H1 (cell line): ENCODE measurements at regions not wholly inside any gene's neighbourhood (a gene's known extent, or its start where the extent isn't known, plus 50 kb on each side); places are given as distances from the start of the nearest gene placed in this dataset.

Experiments used
- CTCF ChIA-PET: fragments of 300-600 bp; sonication (Branson Sonifier 250); formaldehyde crosslinking; loops from one replicate; lab custom pipeline; 2021; ENCODE audit not compliant: partially characterized antibody; lab: Charles Lee
- POLR2A ChIA-PET: fragments of 300-600 bp; sonication (Branson Sonifier 250); formaldehyde crosslinking; loops from one replicate; lab custom pipeline; 2021; ENCODE audit warnings: inconsistent platforms; ENCODE audit not compliant: partially characterized antibody; lab: Charles Lee
- DNase-seq, 2 experiments: peaks; one replicate each; pipeline versions ENCODE4 v3.0.0 to v3.0.0-alpha.2; 2010 to 2022; ENCODE audit warnings: low spot score in 2 of 2, low read depth in 1 of 2, mixed read lengths in 1 of 2
- FAIRE-seq: peaks from 2 replicates; lab custom pipeline; 2011; peaks lifted over from hg19 to GRCh38; lab: Jason Lieb, UNC
- H2AFZ ChIP-seq: 2 replicates; pipeline ENCODE4 v1.8.1; 2012; ENCODE audit warnings: low read length, inconsistent platforms
- H2AK5ac ChIP-seq: 2 replicates; pipeline ENCODE4 v1.6.1; 2013; ENCODE audit warnings: low read depth, low read length
- H2BK120ac ChIP-seq: replicated peaks from 2 replicates; pipeline ENCODE3; 2013; ENCODE audit warnings: low read depth, low read length, inconsistent platforms
- H2BK12ac ChIP-seq: 2 replicates; pipeline ENCODE4 v1.6.1; 2013; ENCODE audit warnings: low read depth, low read length
- H2BK15ac ChIP-seq: 2 replicates; pipeline ENCODE4 v1.6.1; 2013; ENCODE audit warnings: low read length
- H2BK20ac ChIP-seq: 2 replicates; pipeline ENCODE4 v1.6.1; 2013; ENCODE audit warnings: low read length
- H2BK5ac ChIP-seq: 2 replicates; pipeline ENCODE4 v1.6.1; 2013; ENCODE audit warnings: low read depth, low read length
- H3K14ac ChIP-seq: 2 replicates; pipeline ENCODE4 v1.6.1; 2013; ENCODE audit warnings: inconsistent platforms; ENCODE audit not compliant: insufficient read length
- H3K18ac ChIP-seq: 2 replicates; pipeline ENCODE4 v1.6.1; 2013; ENCODE audit warnings: low read length; ENCODE audit errors: extremely low read depth
- H3K23ac ChIP-seq: 2 replicates; pipeline ENCODE4 v1.6.1; 2013; ENCODE audit warnings: inconsistent platforms; ENCODE audit not compliant: insufficient read length
- H3K23me2 ChIP-seq: 2 replicates; pipeline ENCODE4 v1.6.1; 2013; ENCODE audit warnings: low read depth, low read length
- H3K27ac ChIP-seq: 2 replicates; pipeline ENCODE4 v1.6.1; 2011; ENCODE audit warnings: low read depth, low read length, inconsistent platforms
- H3K27me3 ChIP-seq, 4 experiments: replicated peaks in 1 of 4; 1 replicate in 1 of 4; 2 replicates in 3 of 4; pipeline versions ENCODE4 v1.6.1 to v1.8.1; 2011 to 2013; ENCODE audit warnings: low read length in 3 of 4, mild to moderate bottlenecking in 3 of 4, inconsistent platforms in 2 of 4, mixed read lengths in 2 of 4, moderate library complexity in 1 of 4; ENCODE audit not compliant: control insufficient read depth in 3 of 4, insufficient read depth in 3 of 4; ENCODE audit errors: extremely low read depth in 1 of 4
- H3K36me3 ChIP-seq, 4 experiments: 2 replicates each; pipeline versions ENCODE4 v1.6.1 to v1.8.1; 2011 to 2013; ENCODE audit warnings: mild to moderate bottlenecking in 4 of 4, low read length in 3 of 4, moderate library complexity in 2 of 4, control low read depth in 1 of 4, inconsistent platforms in 1 of 4; ENCODE audit not compliant: insufficient read depth in 4 of 4, control insufficient read depth in 2 of 4
- H3K4ac ChIP-seq: replicated peaks from 2 replicates; pipeline ENCODE3; 2013; ENCODE audit warnings: low read length, low read depth, mixed read lengths, inconsistent platforms; ENCODE audit not compliant: insufficient read length
- H3K4me1 ChIP-seq, 4 experiments: replicated peaks in 1 of 4; 1 replicate in 1 of 4; 2 replicates in 3 of 4; pipeline versions ENCODE4 v1.6.1 to v1.8.1; 2011 to 2013; ENCODE audit warnings: low read length in 3 of 4, inconsistent platforms in 2 of 4, mixed read lengths in 1 of 4; ENCODE audit not compliant: insufficient read depth in 4 of 4, control insufficient read depth in 3 of 4
- H3K4me2 ChIP-seq, 2 experiments: 2 replicates each; pipeline versions ENCODE4 v1.6.1 to v1.8.1; 2011 to 2013; ENCODE audit warnings: low read depth in 2 of 2, low read length in 2 of 2, control low read depth in 1 of 2, inconsistent platforms in 1 of 2, mild to moderate bottlenecking in 1 of 2; ENCODE audit not compliant: insufficient read depth in 1 of 2
- H3K4me3 ChIP-seq, 4 experiments: fragments of 200-600, 300-600 bp in 1 of 4; sonication (generic), shearing (Covaris generic), sonication (Bioruptor Twin) in 1 of 4; 2 replicates each; pipeline versions ENCODE4 v1.5.1 to v1.8.1; 2011 to 2016; ENCODE audit warnings: low read length in 4 of 4, low read depth in 3 of 4, control low read depth in 2 of 4, inconsistent platforms in 2 of 4, mild to moderate bottlenecking in 2 of 4, mixed read lengths in 1 of 4, moderate library complexity in 1 of 4; ENCODE audit not compliant: insufficient read depth in 2 of 4; ENCODE audit errors: extremely low read depth in 1 of 4
- H3K56ac ChIP-seq: replicated peaks from 2 replicates; pipeline ENCODE3; 2013; ENCODE audit warnings: low read depth, mild to moderate bottlenecking, mixed read lengths, low read length, inconsistent platforms; ENCODE audit not compliant: insufficient read length
- H3K79me1 ChIP-seq: 2 replicates; pipeline ENCODE4 v1.6.1; 2013; ENCODE audit warnings: low read depth, low read length, control low read depth
- H3K79me2 ChIP-seq, 2 experiments: 2 replicates each; pipeline versions ENCODE4 v1.6.1 to v1.8.1; 2012 to 2013; ENCODE audit warnings: low read length in 2 of 2, mild to moderate bottlenecking in 2 of 2, inconsistent platforms in 1 of 2; ENCODE audit not compliant: insufficient read depth in 2 of 2, control insufficient read depth in 1 of 2
- H3K9ac ChIP-seq, 4 experiments: replicated peaks in 1 of 4; 1 replicate in 1 of 4; 2 replicates in 3 of 4; pipeline versions ENCODE4 v1.6.1 to v1.8.1; 2011 to 2013; ENCODE audit warnings: low read depth in 3 of 4, low read length in 3 of 4, control low read depth in 2 of 4, mild to moderate bottlenecking in 2 of 4, moderate library complexity in 2 of 4, inconsistent platforms in 1 of 4; ENCODE audit errors: extremely low read depth in 1 of 4
- H3K9me3 ChIP-seq, 2 experiments: 2 replicates each; pipeline versions ENCODE4 v1.6.1 to v1.8.1; 2012 to 2013; ENCODE audit warnings: mild to moderate bottlenecking in 2 of 2, moderate library complexity in 2 of 2, control low read depth in 1 of 2, inconsistent platforms in 1 of 2, low read depth in 1 of 2, low read length in 1 of 2, mixed read lengths in 1 of 2; ENCODE audit not compliant: insufficient read depth in 2 of 2
- H4K20me1 ChIP-seq, 2 experiments: replicated peaks in 1 of 2; 2 replicates each; pipeline versions ENCODE3 to v1.8.1; 2011 to 2013; ENCODE audit warnings: inconsistent platforms in 2 of 2, low read length in 2 of 2, mild to moderate bottlenecking in 1 of 2; ENCODE audit not compliant: insufficient read depth in 2 of 2, control insufficient read depth in 1 of 2
- H4K5ac ChIP-seq: 2 replicates; pipeline ENCODE4 v1.6.1; 2013; ENCODE audit warnings: low read length, low read depth, mixed read lengths, inconsistent platforms; ENCODE audit not compliant: insufficient read length
- H4K8ac ChIP-seq: 2 replicates; pipeline ENCODE4 v1.8.0; 2013; ENCODE audit warnings: mild to moderate bottlenecking, moderate library complexity, low read length, inconsistent platforms; ENCODE audit not compliant: insufficient read depth; ENCODE audit errors: extremely low read depth
- H4K91ac ChIP-seq: replicated peaks from 2 replicates; pipeline ENCODE3; 2013; ENCODE audit warnings: low read length, mixed read lengths, inconsistent platforms; ENCODE audit not compliant: insufficient read length
- BACH1 ChIP-seq: IDR thresholded peaks from 2 replicates; pipeline ENCODE4 v1.6.1; 2012; ENCODE audit warnings: low read length, improper control_type of control experiment
- CHD2 ChIP-seq: IDR thresholded peaks from 2 replicates; pipeline ENCODE4 v1.6.1; 2012; ENCODE audit warnings: low read length, improper control_type of control experiment
- GTF2F1 ChIP-seq: IDR thresholded peaks from 2 replicates; pipeline ENCODE4 v1.6.1; 2012; ENCODE audit warnings: low read depth, low read length, improper control_type of control experiment, borderline replicate concordance
- JUN ChIP-seq: IDR thresholded peaks from 2 replicates; pipeline ENCODE4 v1.6.1; 2011; ENCODE audit warnings: low read depth, mild to moderate bottlenecking, improper control_type of control experiment, low read length
- MAFK ChIP-seq: IDR thresholded peaks from 2 replicates; pipeline ENCODE4 v1.6.1; 2012; ENCODE audit warnings: low read depth, mild to moderate bottlenecking, improper control_type of control experiment, low read length
- PHF8 ChIP-seq: fragments of 200-600 bp; sonication (generic); conservative IDR thresholded peaks from 2 replicates; pipeline ENCODE4 v1.7.1; 2012; ENCODE audit warnings: low read depth, mild to moderate bottlenecking, inconsistent platforms, low read length, moderate library complexity
- RXRA ChIP-seq: IDR thresholded peaks from 2 replicates; pipeline ENCODE4 v1.6.1; 2011; ENCODE audit warnings: low read depth, mild to moderate bottlenecking, low read length, moderate library complexity; ENCODE audit not compliant: insufficient read depth
- SP4 ChIP-seq: IDR thresholded peaks from 2 replicates; pipeline ENCODE4 v1.6.1; 2012; ENCODE audit warnings: low read length, inconsistent platforms
- YY1 ChIP-seq: IDR thresholded peaks from 2 replicates; pipeline ENCODE4 v1.6.1; 2011; ENCODE audit warnings: low read depth, mild to moderate bottlenecking, low read length

- H3K9me3 ChIP-seq: no peaks in the 10 kb centered on the region
- no peak overlapping the region for H2BK15ac ChIP-seq
- no peak overlapping the region for H2AK5ac ChIP-seq
- no peak overlapping the region for H3K4me3 ChIP-seq
- no peak overlapping the region for H3K56ac ChIP-seq
- no peak overlapping the region for H4K8ac ChIP-seq
- H2BK120ac ChIP-seq: no peak overlapping the region
- no peak overlapping the region for H3K23ac ChIP-seq
- H2BK12ac ChIP-seq: no peak overlapping the region
- H3K4me1 ChIP-seq: no peaks in the 10 kb centered on the region
- H3K23me2 ChIP-seq: no peaks in the 10 kb centered on the region
- H3K18ac ChIP-seq: no peak overlapping the region
- H4K20me1 ChIP-seq: no peaks in the 10 kb centered on the region
- H3K9ac ChIP-seq: no peak overlapping the region
- no peak for DNase-seq
- CTCF ChIA-PET: interaction anchor here (0.6 to 4.8 kb wide), 18 partner anchors 12 to 1736 kb away, joined by 3 to 45 read pairs (median 5); no protein-coding TSS in a partner anchor
- H4K91ac ChIP-seq: no peak overlapping the region
- POLR2A ChIA-PET: no interaction called here
- TF ChIP-seq JUN: no peak
- no peak for TF ChIP-seq RXRA
- TF ChIP-seq MAFK: no peak
- no peak for TF ChIP-seq GTF2F1
- TF ChIP-seq CHD2: no peak
- no peak for TF ChIP-seq SP4
- no peak for TF ChIP-seq YY1
- TF ChIP-seq BACH1: no peak
- no peak for TF ChIP-seq PHF8
- TF ChIP-seq, all 59 proteins: peak for 0
- FAIRE-seq: no peak
- H3K79me1 ChIP-seq: no peaks in the 10 kb centered on the region
- H2AFZ ChIP-seq: 0 out of 2 replicates have a peak overlapping the region, but pooled peaks have one; percentile 37
- no peak overlapping the region for H4K5ac ChIP-seq
- no peaks in the 10 kb centered on the region for H3K27me3 ChIP-seq
- no peaks in the 10 kb centered on the region for H3K79me2 ChIP-seq
- no peak overlapping the region for H2BK20ac ChIP-seq
- no peak overlapping the region for H2BK5ac ChIP-seq
- no peaks in the 10 kb centered on the region for H3K36me3 ChIP-seq
- H3K14ac ChIP-seq: no peak overlapping the region
- H3K4me2 ChIP-seq: no peak overlapping the region
- H3K27ac ChIP-seq: no peak overlapping the region
- H3K4ac ChIP-seq: no peak overlapping the region
Observed at GRCh38 chr14:34325493-34325892, 136.5 kb downstream of the SPTSSA start.
